GM12875 (cell line): ENCODE measurements at regions not wholly inside any gene's neighbourhood (a gene's known extent, or its start where the extent isn't known, plus 50 kb on each side); places are given as distances from the start of the nearest gene placed in this dataset.

Experiments
- H3K4me3 ChIP-seq: one replicate; pipeline ENCODE4 v1.5.1; 2011; ENCODE audit warnings: low read depth, low read length, control low read depth
- CTCF ChIP-seq: IDR thresholded peaks from 2 replicates; pipeline ENCODE4 v1.5.1; 2011; ENCODE audit warnings: low read depth, mild to moderate bottlenecking, control low read depth, inconsistent platforms, low read length, moderate library complexity, borderline replicate concordance; ENCODE audit not compliant: insufficient read depth

DNA sequence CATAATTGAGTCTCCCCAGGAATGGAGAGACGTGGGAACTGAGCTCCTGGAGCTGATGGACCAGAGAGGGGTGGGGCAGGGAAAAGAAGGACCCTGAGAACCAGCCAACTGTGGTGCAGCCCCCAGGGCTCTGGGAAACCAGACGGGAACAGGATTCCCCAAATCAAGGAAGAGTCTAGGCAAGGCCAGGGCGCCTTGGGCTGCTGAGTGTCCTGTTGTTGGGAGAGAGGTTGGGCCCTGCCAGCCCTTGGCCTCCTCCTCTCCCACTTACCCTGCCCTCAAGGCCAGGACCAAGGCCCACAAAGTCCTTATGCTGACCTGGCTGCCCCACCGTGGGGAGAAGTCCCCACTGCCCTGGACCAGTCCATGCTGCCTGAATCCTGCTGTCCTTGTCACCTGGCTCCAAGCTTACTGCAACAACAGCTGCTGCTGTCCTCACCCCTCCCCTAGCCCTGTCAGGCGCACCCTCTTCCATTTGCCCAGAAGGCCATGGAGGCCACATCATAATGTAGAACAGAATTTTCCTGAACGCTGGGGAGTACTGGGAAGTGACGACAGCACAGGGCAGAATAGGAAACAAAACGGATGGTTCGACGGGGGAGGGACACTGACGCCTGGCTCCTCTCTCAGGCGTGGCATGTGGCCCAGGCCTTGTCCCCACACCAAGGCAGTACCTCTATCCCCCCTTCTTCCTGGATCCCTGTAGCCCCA, 132.9 kb upstream of the ZMIZ1 start:
- no peak for TF ChIP-seq CTCF
- no peak overlapping the region for H3K4me3 ChIP-seq

GRCh38 chr10:78936412-78937342, 132.1 kb upstream of the ZMIZ1 start:
- TF ChIP-seq CTCF, result no peak
- no peak overlapping the region for H3K4me3 ChIP-seq

- TF ChIP-seq CTCF, result no peak
- H3K4me3 ChIP-seq, result no peak overlapping the region
Measured at GRCh38 chr10:78937393-78937792, 131.4 kb upstream of the ZMIZ1 start.

GRCh38 chr10:78937800-78938694, 130.7 kb upstream of the ZMIZ1 start:
- no peak for TF ChIP-seq CTCF
- H3K4me3 ChIP-seq, result no peak overlapping the region

DNA sequence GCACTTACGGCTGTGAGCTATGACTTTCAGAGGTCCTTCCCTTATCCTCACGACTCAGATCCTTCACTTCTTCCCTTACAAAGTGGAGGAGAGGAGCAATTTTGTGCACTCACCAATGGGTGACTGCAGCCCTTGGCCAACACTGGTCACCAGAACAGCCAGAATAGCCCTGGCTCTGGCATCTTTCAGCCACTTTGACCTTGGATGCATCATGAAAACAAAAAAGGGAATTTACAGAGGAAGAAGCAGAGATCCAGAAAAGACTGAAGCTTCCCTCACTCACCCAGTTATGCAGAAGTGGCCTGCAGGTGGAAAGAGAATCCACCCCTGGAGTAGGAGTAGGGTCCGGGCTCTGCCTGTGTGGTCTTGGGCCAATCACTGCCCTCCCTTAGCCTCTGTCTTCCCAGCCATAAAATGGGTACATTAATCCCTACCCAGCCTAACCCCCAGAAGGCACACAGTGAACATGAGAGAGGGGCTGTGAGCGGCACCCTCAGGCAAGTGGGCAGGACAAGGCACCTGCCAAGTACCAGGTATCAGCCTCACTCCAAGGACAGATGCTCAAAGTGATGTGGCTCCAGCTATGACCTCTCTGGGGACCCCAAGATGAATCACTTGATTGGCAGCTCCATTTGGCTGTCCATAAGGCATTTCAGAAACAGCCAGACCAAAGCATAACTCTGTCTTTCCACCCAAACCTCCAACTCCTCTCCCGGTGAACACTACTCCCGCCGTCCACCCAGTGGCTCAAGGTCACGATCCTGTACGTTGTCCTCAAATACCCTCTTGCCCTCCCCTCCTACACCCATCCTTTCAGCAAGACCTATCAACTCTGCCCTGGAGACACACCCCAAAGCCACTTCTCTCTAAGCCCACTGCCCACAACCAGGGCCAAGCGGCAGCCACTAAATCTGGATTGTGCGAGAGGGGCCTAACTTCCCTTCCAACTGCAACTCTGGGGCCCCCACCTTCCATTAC, 129.8 kb upstream of the ZMIZ1 start:
- no peak for TF ChIP-seq CTCF
- H3K4me3 ChIP-seq, result no peak overlapping the region

DNA sequence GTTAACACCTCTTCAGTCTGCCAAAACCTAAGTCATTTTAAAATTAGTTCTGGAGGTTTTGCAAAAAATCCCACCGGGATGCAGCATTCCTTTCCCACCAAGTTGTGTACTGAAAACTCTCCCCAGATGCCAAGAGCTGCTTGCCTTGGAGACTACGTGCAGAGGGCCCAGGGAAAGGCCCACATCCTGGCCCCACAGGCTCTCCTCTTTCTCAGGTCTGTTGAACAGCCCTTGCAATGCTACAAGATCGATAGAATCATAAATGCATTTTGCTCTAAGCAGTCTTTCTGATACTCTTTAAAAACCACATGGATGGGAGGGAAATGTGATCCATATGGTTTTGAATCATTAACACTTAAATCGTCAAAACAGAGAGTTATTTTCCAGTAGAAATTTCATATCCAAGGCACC, 126.7 kb upstream of the ZMIZ1 start:
- no peak overlapping the region for H3K4me3 ChIP-seq
- TF ChIP-seq CTCF, result no peak
